DOHH2 (cell line): ENCODE measurements at regions not wholly inside any gene's neighbourhood (a gene's known extent, or its start where the extent isn't known, plus 50 kb on each side); places are given as distances from the start of the nearest gene placed in this dataset.
"Not testable (repeated sequence)": the region's sequence is repeated elsewhere in the genome, so short reads cannot be mapped to it uniquely, and the experiment has no call there.

Experiments used
- H3F3A ChIP-seq: fragments of 200-600 bp; sonication (generic), shearing (Covaris generic); 2 replicates; pipeline ENCODE4 v1.6.0; 2016; ENCODE audit warnings: antibody characterized with exemption, mild to moderate bottlenecking; ENCODE audit not compliant: control insufficient read depth, insufficient read depth
- H3K27ac ChIP-seq: fragments of 200-600 bp; sonication (generic); 2 replicates; pipeline ENCODE4 v1.5.1; 2014; ENCODE audit warnings: low read depth, mild to moderate bottlenecking, low read length, moderate library complexity
- H3K27me3 ChIP-seq: fragments of 200-600 bp; sonication (generic); 2 replicates; pipeline ENCODE4 v1.6.1; 2014; ENCODE audit warnings: mild to moderate bottlenecking, low read length, mixed read lengths; ENCODE audit not compliant: control insufficient read depth
- H3K36me3 ChIP-seq: fragments of 200-600 bp; sonication (generic); 2 replicates; pipeline ENCODE4 v1.6.1; 2014; ENCODE audit warnings: mild to moderate bottlenecking, low read length, moderate library complexity, mixed read lengths; ENCODE audit not compliant: control insufficient read depth
- H3K4me1 ChIP-seq: fragments of 200-600 bp; sonication (generic); 2 replicates; pipeline ENCODE4 v1.6.1; 2014; ENCODE audit warnings: mild to moderate bottlenecking, low read length, mixed read lengths; ENCODE audit not compliant: control insufficient read depth
- H3K4me2 ChIP-seq: fragments of 200-600 bp; sonication (generic); 2 replicates; pipeline ENCODE4 v1.6.0; 2014; ENCODE audit warnings: mild to moderate bottlenecking, low read length, moderate library complexity
- H3K4me3 ChIP-seq: fragments of 200-600 bp; sonication (generic); 2 replicates; pipeline ENCODE4 v1.5.1; 2014; ENCODE audit warnings: mild to moderate bottlenecking, low read length, mixed read lengths
- H3K79me2 ChIP-seq: fragments of 200-600 bp; sonication (generic); 2 replicates; pipeline ENCODE4 v1.6.1; 2014; ENCODE audit warnings: mild to moderate bottlenecking, low read length, mixed read lengths; ENCODE audit not compliant: control insufficient read depth
- H3K9me2 ChIP-seq: fragments of 200-600 bp; sonication (generic); replicated peaks from 2 replicates; pipeline ENCODE4 v1.6.1; 2014; ENCODE audit warnings: mild to moderate bottlenecking, low read length, mixed read lengths; ENCODE audit not compliant: control insufficient read depth
- H3K9me3 ChIP-seq: fragments of 200-600 bp; sonication (generic); 2 replicates; pipeline ENCODE4 v1.6.1; 2014; ENCODE audit warnings: antibody characterized with exemption, low read length, mixed read lengths; ENCODE audit not compliant: control insufficient read depth, insufficient read depth
- H4K20me1 ChIP-seq: fragments of 200-600 bp; sonication (generic); 2 replicates; pipeline ENCODE4 v1.6.0; 2014; ENCODE audit warnings: low read depth, mild to moderate bottlenecking, antibody characterized with exemption, low read length, moderate library complexity; ENCODE audit not compliant: control insufficient read depth, insufficient read depth
- EZH2phosphoT487 ChIP-seq: fragments of 200-600 bp; sonication (generic); IDR thresholded peaks from 2 replicates; pipeline ENCODE4 v1.6.1; 2017; ENCODE audit warnings: borderline replicate concordance, mild to moderate bottlenecking, antibody characterized with exemption, low read length, moderate library complexity, mixed read lengths
- TF ChIP-seq, protein P1 (sequence below): fragments of 200-600 bp; sonication (generic); IDR thresholded peaks from one replicate; pipeline ENCODE4 v1.5.1; 2014; ENCODE audit warnings: antibody characterized with exemption, mild to moderate bottlenecking, low read depth, low read length; ENCODE audit not compliant: poor library complexity, severe bottlenecking

GRCh38 chr7:66429498-66430163, 199.1 kb upstream of the KCTD7 start:
- Histone ChIP-seq H3K27ac (no peak overlapping the region), H3K4me3 (no peak overlapping the region), H3K9me2 (no peaks in the 10 kb centered on the region), H3K36me3 (no peaks in the 10 kb centered on the region), H3K79me2 (no peaks in the 10 kb centered on the region), H3K4me1 (no peaks in the 10 kb centered on the region), H3K27me3 (no peaks in the 10 kb centered on the region), H3K4me2 (no peak overlapping the region), H4K20me1 (no peaks in the 10 kb centered on the region), H3K9me3 (no peaks in the 10 kb centered on the region), H3F3A (no peaks in the 10 kb centered on the region)
- TF ChIP-seq, protein P1, sequence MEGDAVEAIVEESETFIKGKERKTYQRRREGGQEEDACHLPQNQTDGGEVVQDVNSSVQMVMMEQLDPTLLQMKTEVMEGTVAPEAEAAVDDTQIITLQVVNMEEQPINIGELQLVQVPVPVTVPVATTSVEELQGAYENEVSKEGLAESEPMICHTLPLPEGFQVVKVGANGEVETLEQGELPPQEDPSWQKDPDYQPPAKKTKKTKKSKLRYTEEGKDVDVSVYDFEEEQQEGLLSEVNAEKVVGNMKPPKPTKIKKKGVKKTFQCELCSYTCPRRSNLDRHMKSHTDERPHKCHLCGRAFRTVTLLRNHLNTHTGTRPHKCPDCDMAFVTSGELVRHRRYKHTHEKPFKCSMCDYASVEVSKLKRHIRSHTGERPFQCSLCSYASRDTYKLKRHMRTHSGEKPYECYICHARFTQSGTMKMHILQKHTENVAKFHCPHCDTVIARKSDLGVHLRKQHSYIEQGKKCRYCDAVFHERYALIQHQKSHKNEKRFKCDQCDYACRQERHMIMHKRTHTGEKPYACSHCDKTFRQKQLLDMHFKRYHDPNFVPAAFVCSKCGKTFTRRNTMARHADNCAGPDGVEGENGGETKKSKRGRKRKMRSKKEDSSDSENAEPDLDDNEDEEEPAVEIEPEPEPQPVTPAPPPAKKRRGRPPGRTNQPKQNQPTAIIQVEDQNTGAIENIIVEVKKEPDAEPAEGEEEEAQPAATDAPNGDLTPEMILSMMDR, result no peak
- TF ChIP-seq EZH2phosphoT487, result no peak

GRCh38 chr7:66430164-66430545, 198.5 kb upstream of the KCTD7 start:
- Histone ChIP-seq H3K4me3 (no peak overlapping the region), H3K79me2 (no peaks in the 10 kb centered on the region), H3K4me1 (no peaks in the 10 kb centered on the region), H3K27me3 (no peaks in the 10 kb centered on the region), H4K20me1 (no peaks in the 10 kb centered on the region), H3K27ac (no peak overlapping the region), H3K9me2 (no peaks in the 10 kb centered on the region), H3K9me3 (no peaks in the 10 kb centered on the region), H3F3A (no peaks in the 10 kb centered on the region), H3K36me3 (no peaks in the 10 kb centered on the region), H3K4me2 (no peak overlapping the region)
- TF ChIP-seq EZH2phosphoT487, result no peak
- TF ChIP-seq, protein P1, result no peak

DNA sequence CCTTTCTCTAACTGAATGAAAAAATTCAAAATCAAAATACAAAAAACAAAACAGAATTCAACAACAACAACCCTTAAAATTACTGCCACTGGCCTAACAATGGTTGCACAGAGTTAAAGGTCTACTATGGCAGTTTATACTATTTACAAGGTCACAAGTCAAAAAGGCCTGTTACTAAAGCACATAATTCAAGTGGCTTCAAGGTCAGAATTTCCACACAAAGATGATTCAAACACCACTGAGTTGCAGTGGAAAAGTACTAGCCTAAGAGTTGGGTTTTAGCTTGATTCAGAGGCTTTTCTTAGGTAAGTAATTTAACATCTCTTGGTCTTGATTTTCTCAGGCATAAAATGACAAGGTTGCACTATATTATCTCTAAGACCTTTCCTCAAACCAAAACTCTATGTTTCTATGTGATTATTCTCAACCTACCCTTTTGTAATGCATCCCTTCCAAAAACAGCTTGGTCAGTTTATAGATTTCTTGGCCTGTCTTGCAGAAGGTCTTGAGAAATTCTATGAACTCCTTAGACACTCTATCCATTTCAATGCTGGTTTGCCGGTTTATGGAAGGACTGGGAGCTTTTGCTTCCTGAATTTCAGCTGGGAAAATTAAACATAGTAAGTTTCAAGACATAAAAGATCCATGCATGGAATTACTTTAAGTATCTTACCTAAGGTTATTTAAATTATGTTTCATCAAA, 189.8 kb upstream of the KCTD7 start:
- H3K27ac ChIP-seq, result not testable (repeated sequence)

DNA sequence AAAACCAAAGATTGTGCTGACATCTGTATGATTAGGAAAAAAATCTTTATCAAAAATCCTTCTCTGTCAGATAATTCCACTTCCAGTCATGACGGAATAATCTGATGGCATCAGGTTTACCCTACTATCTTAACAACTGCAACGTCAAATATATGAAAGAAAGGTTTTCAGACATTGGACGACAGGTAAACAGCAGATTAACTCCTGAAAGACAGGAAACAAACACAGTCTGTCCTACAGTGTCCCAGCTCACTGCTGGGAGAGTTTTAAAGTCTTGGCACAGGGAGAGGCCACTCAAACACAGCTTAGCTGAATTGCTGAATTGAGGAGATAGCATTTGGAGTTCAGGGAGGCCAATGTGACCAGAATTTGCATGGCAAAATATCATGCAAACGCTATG, 186.3 kb upstream of the KCTD7 start:
- TF ChIP-seq EZH2phosphoT487, result no peak
- TF ChIP-seq, protein P1, result no peak
- H3F3A ChIP-seq, result no peaks in the 10 kb centered on the region
- no peaks in the 10 kb centered on the region for H3K9me2 ChIP-seq
- H4K20me1 ChIP-seq, result no peaks in the 10 kb centered on the region
- no peak overlapping the region for H3K4me3 ChIP-seq
- H3K36me3 ChIP-seq, result no peaks in the 10 kb centered on the region
- H3K79me2 ChIP-seq, result no peaks in the 10 kb centered on the region
- H3K27me3 ChIP-seq, result no peaks in the 10 kb centered on the region
- no peaks in the 10 kb centered on the region for H3K9me3 ChIP-seq
- H3K4me1 ChIP-seq, result no peaks in the 10 kb centered on the region
- H3K4me2 ChIP-seq, result no peak overlapping the region
- no peak overlapping the region for H3K27ac ChIP-seq

More for the DNA sequence above, 189.8 kb upstream of the KCTD7 start:
- H3K4me2 ChIP-seq, H3K9me2 ChIP-seq, H3K4me1 ChIP-seq, H3K79me2 ChIP-seq, H3K9me3 ChIP-seq, H3K36me3 ChIP-seq, H4K20me1 ChIP-seq, H3F3A ChIP-seq, H3K27me3 ChIP-seq, H3K4me3 ChIP-seq: not testable (repeated sequence)
